Stimulated activated CD4-positive, alpha-beta T cell treated with anti-CD3 and anti-CD28 coated beads, Interleukin-15, amount 100 ng/mL, for 1 hour (primary cell): ENCODE measurements at regions not wholly inside any gene's neighbourhood (a gene's known extent, or its start where the extent isn't known, plus 50 kb on each side); places are given as distances from the start of the nearest gene placed in this dataset.

Experiments
- DNase-seq, 2 donors: peaks; one replicate each; pipeline ENCODE4 v3.0.0-alpha.2; 2020; ENCODE audit warnings: low read depth in 1 of 2, low spot score in 1 of 2

DNA sequence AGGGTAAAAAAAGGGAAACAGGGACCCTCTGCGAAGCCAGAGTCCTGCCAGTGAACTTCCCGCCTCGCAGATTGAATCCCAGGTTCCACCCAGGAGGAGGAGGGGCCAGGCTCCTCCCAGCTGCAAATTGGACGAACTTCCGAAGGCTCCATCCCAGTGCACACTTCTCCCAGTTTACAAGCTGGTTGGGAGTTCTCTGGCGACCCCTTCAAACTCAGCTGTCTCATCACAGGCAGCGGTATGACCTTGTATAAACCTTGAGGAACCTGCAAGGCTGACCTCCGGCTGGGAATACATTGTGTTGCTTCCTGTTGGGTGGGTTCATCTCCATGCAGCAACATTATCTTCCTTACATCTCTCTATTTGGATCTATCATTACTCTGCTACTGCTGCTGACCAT lies 962.7 kb downstream of the GRIK2 start:
- DNase-seq, result no peak

DNA sequence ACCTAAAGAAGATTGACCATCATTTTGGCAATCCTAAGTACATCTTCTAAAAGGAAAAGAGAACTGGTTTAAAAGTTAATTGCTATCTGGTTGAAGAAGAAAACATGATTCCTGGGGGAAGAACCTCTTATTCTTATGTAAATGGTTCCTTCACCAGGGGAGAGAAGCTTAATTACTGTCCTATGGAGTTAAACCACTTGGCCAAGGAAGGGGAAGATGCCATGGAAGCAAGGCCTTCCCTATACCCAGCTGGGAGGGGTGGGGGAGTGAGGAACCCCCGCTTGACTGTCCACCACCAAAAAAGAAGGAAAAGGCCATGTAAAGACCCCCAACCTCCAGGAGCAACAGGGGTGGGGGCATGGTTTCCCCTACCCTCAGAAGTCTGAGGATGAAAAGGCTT lies 962.1 kb downstream of the GRIK2 start:
- DNase-seq, result no peak

DNA sequence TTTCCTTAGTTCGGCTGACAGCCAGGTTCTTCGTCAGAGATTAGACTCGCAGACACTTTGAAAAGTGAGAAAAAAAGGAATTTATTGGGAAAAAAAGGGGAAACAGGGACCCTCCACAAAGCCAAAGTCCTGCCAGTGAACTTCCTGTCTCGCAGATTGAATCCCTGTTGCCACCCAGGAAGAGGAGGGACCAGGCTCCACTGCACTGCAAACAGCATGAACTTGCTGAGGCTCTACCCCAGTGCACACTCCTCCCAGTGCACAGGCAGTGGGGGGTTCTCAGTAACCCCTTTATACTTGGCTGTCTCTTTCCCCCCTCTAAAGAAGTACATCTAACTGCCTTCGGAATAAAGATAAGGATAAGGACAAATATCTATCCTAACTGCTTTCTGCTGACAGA lies 959.0 kb downstream of the GRIK2 start:
- DNase-seq, result no peak

DNA sequence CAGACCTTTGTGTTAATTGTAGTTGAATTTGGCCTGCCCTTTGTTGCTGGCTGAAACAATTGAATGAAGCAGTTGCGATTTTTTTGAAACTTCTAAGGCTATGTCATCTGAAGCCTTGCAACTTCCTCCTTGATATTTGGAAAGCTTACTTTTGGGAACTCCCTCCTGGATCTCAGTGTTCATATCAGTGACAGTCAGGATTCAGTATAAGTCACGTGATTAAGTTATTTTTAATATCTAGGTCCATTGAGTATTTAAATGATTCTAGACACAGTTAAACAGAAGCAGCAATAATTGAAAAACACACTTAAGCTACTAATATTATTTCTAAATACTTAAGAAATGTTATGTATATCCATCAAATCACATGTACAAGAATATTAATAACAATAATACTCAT lies 951.3 kb downstream of the GRIK2 start:
- no peak for DNase-seq

DNA sequence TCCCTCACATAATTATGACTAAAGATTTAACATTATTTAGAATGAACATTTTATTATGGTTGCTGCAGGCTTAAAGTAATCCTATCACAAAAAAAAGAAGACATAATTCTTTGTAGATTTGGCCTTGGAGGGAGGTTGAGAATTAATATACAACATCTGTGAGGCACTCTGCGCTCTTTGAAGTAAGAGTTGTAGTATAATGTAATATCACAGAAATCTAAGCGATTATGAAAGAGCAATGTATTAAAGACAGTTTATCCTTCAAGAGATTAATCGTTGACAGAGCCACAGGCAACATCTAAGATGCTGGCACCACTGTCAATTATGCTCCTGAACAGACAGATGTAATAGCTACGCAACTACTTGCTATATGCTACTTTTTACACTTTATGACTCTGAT lies 946.8 kb downstream of the GRIK2 start:
- no peak for DNase-seq

DNA sequence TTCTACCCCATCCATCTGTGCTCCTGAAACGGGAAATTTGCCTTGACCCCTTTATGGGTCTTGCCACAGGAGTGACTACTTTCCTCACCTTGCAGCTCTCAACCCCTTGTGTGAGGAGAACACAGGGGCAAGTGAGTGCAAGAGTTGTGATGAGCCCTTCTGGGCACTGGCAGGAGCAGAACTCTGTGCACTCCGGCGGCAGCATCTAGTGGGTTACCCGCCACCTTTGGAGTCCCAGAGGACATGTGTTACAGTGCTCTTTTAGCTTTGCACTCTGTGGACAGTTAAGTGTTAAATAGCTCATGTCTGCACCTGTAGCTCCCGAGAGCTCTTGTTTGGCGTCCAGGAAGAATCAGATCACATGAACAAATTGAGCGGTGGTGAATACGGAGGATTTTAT lies 940.2 kb downstream of the GRIK2 start:
- DNase-seq, result no peak

DNA sequence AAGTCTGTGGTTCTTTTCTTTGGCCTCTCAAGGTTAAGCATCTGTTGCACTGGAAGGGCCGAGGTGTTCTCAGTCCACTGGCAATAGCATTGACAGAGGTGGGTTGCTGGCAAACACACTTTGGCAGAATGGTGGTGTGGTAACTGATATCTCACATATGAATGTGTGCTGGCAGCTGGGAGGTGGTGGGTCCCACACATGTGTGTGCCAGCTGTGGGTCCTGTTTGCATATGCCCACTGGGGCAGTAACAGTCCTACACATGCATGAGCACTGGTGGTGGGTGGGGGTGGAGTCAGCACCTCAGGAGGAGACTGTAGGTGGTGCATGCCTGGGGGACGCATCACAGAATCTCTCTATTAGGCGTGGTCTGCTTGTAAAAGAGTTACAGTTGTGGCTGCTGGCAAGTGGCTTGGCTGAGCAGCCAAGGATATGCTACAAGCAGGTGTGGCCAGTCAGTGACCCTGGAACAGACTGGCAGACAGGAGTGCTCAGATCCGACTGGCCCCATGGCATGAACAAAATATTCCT lies 934.3 kb downstream of the GRIK2 start:
- no peak for DNase-seq

DNA sequence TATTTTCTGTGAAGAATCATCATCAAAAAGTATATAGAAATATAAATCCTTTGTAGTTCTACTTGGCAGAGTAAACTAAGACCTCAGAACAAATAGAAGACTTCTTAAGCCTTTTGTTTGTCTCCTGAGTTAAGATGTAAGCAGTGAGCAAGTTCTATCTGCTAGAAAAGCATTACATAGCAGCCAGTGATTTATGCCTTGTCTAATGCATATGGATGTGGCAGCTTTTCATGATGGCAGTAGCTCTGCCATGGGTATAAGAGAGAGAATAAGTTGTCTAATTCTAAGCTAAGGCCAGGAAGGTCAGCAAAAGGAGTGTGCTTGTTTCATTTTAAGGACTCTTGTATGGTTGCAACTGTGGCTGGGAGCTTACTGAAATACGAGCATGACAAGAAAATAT lies 920.2 kb downstream of the GRIK2 start:
- no peak for DNase-seq

DNA sequence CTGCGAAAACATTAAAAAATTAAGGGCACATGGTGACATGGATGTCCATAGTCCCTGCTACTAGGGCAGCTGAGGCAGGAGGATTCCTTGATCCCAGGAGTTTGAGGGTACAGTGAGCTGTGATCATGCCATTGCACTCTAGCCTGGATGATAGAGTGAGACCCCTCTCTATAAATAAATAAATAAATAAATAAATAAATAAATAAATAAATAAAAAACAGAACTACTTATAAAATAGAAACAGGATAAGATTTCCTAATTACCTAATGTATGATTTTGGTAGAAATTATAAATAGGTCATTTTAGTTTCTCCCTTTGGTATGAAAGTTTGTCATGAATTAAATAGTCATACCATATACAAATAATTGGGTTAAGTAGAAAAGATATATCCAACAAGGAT lies 916.2 kb downstream of the GRIK2 start:
- no peak for DNase-seq

DNA sequence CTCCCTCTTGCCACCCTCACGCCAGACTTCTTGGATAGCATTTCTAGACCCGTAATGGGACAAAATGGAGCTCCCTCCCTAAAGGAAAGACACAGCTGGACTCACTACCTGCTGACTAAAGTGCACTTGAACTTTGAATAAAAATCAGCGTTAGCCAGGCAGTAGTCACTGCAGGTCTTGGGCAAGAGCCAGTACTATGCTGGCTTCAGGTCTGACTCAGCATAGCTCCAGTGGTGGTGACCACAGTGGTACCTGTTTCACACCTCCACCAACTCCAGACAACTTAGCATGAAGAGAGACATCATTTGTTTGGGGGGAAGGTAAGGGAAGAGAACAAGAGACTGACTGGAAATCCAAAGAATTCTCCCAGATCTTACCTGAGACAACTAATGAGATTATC lies 906.8 kb downstream of the GRIK2 start:
- no peak for DNase-seq

DNA sequence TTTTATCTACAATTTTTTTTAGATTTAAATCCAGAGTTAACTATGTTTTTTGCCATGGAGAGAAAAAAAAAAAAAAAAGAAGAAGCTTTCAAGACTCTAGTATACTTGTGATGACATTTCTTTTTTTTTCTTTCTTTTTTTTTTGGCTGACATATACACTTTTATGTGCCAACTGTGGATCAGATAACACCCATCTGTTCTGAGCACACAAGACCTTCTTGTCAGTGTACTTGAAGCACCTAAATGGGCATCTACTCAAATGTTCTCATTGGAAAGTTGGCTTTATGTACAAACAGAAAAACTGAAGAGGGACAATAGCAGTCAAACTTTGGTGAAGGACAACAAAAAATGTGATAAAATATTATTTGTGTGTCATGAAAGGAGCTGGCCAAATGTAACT lies 904.5 kb downstream of the GRIK2 start:
- no peak for DNase-seq
